H9 (cell line): ENCODE measurements at regions not wholly inside any gene's neighbourhood (a gene's known extent, or its start where the extent isn't known, plus 50 kb on each side); places are given as distances from the start of the nearest gene placed in this dataset.

ENCODE experiments used
- DNase-seq: peaks from one replicate; pipeline ENCODE4 v3.0.0-alpha.2; 2017
- H2AFZ ChIP-seq: one replicate; pipeline ENCODE4 v1.6.1; 2013; ENCODE audit warnings: mild to moderate bottlenecking, low read length, control low read depth, moderate library complexity
- H2AK5ac ChIP-seq: 2 replicates; pipeline ENCODE4 v1.6.1; 2013; ENCODE audit warnings: low read length, control low read depth, mixed read lengths; ENCODE audit not compliant: insufficient read length
- H2BK120ac ChIP-seq: one replicate; pipeline ENCODE4 v1.6.1; 2013; ENCODE audit warnings: low read depth, mild to moderate bottlenecking, low read length, control low read depth, inconsistent platforms; ENCODE audit not compliant: poor library complexity, severe bottlenecking
- H2BK12ac ChIP-seq: 2 replicates; pipeline ENCODE4 v1.6.1; 2013; ENCODE audit warnings: low read length, control low read depth, mixed read lengths, low read depth; ENCODE audit not compliant: insufficient read length
- H2BK15ac ChIP-seq: 2 replicates; pipeline ENCODE4 v1.6.1; 2013; ENCODE audit warnings: low read depth, low read length, control low read depth
- H2BK20ac ChIP-seq: one replicate; pipeline ENCODE4 v1.6.1; 2013; ENCODE audit warnings: low read depth, mild to moderate bottlenecking, low read length, control low read depth, inconsistent platforms; ENCODE audit not compliant: poor library complexity, severe bottlenecking
- H2BK5ac ChIP-seq: 2 replicates; pipeline ENCODE4 v1.6.1; 2013; ENCODE audit warnings: low read length, control low read depth, mixed read lengths; ENCODE audit not compliant: insufficient read length
- H3K14ac ChIP-seq: 2 replicates; pipeline ENCODE4 v1.6.1; 2013; ENCODE audit warnings: low read length, control low read depth; ENCODE audit not compliant: insufficient read depth
- H3K18ac ChIP-seq: 2 replicates; pipeline ENCODE4 v1.6.1; 2013; ENCODE audit warnings: low read depth, mild to moderate bottlenecking, mixed read lengths, low read length, control low read depth; ENCODE audit not compliant: insufficient read length
- H3K23ac ChIP-seq: 2 replicates; pipeline ENCODE4 v1.6.1; 2013; ENCODE audit warnings: low read length, control low read depth, mixed read lengths, low read depth; ENCODE audit not compliant: insufficient read length
- H3K23me2 ChIP-seq: 2 replicates; pipeline ENCODE4 v1.6.1; 2013; ENCODE audit warnings: low read depth, mild to moderate bottlenecking, mixed read lengths, low read length, control low read depth; ENCODE audit not compliant: insufficient read length, poor library complexity, severe bottlenecking
- H3K27ac ChIP-seq: 2 replicates; pipeline ENCODE4 v1.5.1; 2013; ENCODE audit warnings: low read length, control low read depth, mixed read lengths, low read depth; ENCODE audit not compliant: insufficient read length
- H3K27me3 ChIP-seq: 2 replicates; pipeline ENCODE4 v1.6.1; 2013; ENCODE audit warnings: low read length, control low read depth, inconsistent platforms; ENCODE audit not compliant: insufficient read depth
- H3K4ac ChIP-seq: 2 replicates; pipeline ENCODE4 v1.6.1; 2013; ENCODE audit warnings: low read depth, mild to moderate bottlenecking, control low read depth, inconsistent platforms, low read length, moderate library complexity
- H3K4me1 ChIP-seq: 2 replicates; pipeline ENCODE4 v1.6.1; 2013; ENCODE audit warnings: low read length, control low read depth, inconsistent platforms; ENCODE audit not compliant: insufficient read depth
- H3K4me2 ChIP-seq: 2 replicates; pipeline ENCODE4 v1.6.1; 2013; ENCODE audit warnings: low read length, control low read depth, mixed read lengths; ENCODE audit not compliant: insufficient read length, insufficient read depth
- H3K56ac ChIP-seq: 2 replicates; pipeline ENCODE4 v1.6.1; 2013; ENCODE audit warnings: low read depth, mild to moderate bottlenecking, mixed read lengths, low read length, control low read depth; ENCODE audit not compliant: insufficient read length
- H3K79me1 ChIP-seq: 2 replicates; pipeline ENCODE4 v1.6.1; 2013; ENCODE audit warnings: low read depth, mild to moderate bottlenecking, moderate library complexity, low read length, control low read depth, inconsistent platforms; ENCODE audit not compliant: insufficient read depth, poor library complexity, severe bottlenecking
- H3K79me2 ChIP-seq: 2 replicates; pipeline ENCODE4 v1.6.1; 2013; ENCODE audit warnings: low read length, control low read depth, inconsistent platforms; ENCODE audit not compliant: insufficient read depth
- H3K9ac ChIP-seq: 2 replicates; pipeline ENCODE4 v1.6.1; 2013; ENCODE audit warnings: low read length, control low read depth, mixed read lengths; ENCODE audit not compliant: insufficient read length; ENCODE audit errors: extremely low read depth
- H3K9me3 ChIP-seq: one replicate; pipeline ENCODE4 v1.6.1; 2013; ENCODE audit warnings: low read depth, low read length, inconsistent platforms; ENCODE audit not compliant: control insufficient read depth
- H3T11ph ChIP-seq: one replicate; pipeline ENCODE4 v1.6.1; 2013; ENCODE audit warnings: mild to moderate bottlenecking, low read length, control low read depth, inconsistent platforms
- H4K20me1 ChIP-seq: one replicate; pipeline ENCODE4 v1.6.1; 2013; ENCODE audit not compliant: control insufficient read depth, insufficient read length, insufficient read depth
- H4K5ac ChIP-seq: 2 replicates; pipeline ENCODE4 v1.6.1; 2013; ENCODE audit warnings: low read depth, mild to moderate bottlenecking, mixed read lengths, low read length, control low read depth; ENCODE audit not compliant: insufficient read length
- H4K8ac ChIP-seq: replicated peaks from 2 replicates; pipeline ENCODE4 v1.6.1; 2013; ENCODE audit warnings: low read length, control low read depth, mixed read lengths, low read depth; ENCODE audit not compliant: insufficient read length
- H4K91ac ChIP-seq: 2 replicates; pipeline ENCODE4 v1.6.1; 2013; ENCODE audit warnings: low read depth, mild to moderate bottlenecking, moderate library complexity, mixed read lengths, low read length, control low read depth; ENCODE audit not compliant: insufficient read length
- H3K27ac Mint-ChIP-seq, 3 experiments: 2 replicates in 2 of 3; 3 replicates in 1 of 3; pipeline ENCODE4 v1.8.0; 2020 to 2021; ENCODE audit warnings: mixed read lengths in 3 of 3, mild to moderate bottlenecking in 1 of 3, moderate library complexity in 1 of 3
- H3K27me3 Mint-ChIP-seq: 2 replicates; pipeline ENCODE4 v1.8.0; 2021; ENCODE audit warnings: low read depth, mild to moderate bottlenecking, moderate library complexity, mixed read lengths
- H3K36me3 Mint-ChIP-seq, 3 experiments: 2 replicates in 2 of 3; 3 replicates in 1 of 3; pipeline ENCODE4 v1.8.0; 2020 to 2021; ENCODE audit warnings: low read depth in 3 of 3, mixed read lengths in 3 of 3; ENCODE audit not compliant: insufficient read depth in 1 of 3
- H3K4me1 Mint-ChIP-seq, 2 experiments: 2 replicates each; pipeline ENCODE4 v1.8.0; 2020; ENCODE audit warnings: mixed read lengths in 2 of 2
- H3K4me3 Mint-ChIP-seq, 2 experiments: 2 replicates in 1 of 2; 3 replicates in 1 of 2; pipeline ENCODE4 v1.8.0; 2020 to 2021; ENCODE audit warnings: mild to moderate bottlenecking in 2 of 2, mixed read lengths in 2 of 2, moderate library complexity in 1 of 2
- H3K9me3 Mint-ChIP-seq, 2 experiments: 2 replicates in 1 of 2; 3 replicates in 1 of 2; pipeline ENCODE4 v1.8.0; 2020; ENCODE audit warnings: mild to moderate bottlenecking in 2 of 2, mixed read lengths in 2 of 2, moderate library complexity in 1 of 2
- CTCF ChIP-seq: fragments of 200-600 bp; sonication (generic); conservative IDR thresholded peaks from 3 replicates; pipeline ENCODE4 v1.8.0; 2021; ENCODE audit warnings: antibody characterized with exemption, mild to moderate bottlenecking

GRCh38 chr10:9419757-9420156 is 1365.3 kb downstream of the GATA3 start:
- H2BK12ac ChIP-seq, result no peak overlapping the region
- H4K8ac ChIP-seq, result no peak overlapping the region
- H3K4me3 Mint-ChIP-seq, result no peak overlapping the region
- no peak overlapping the region for H2BK15ac ChIP-seq
- peaks cover 9 to 10% of the 10 kb centered on the region in 2 experiments; a peak in 3 of 5 replicates for H3K9me3 Mint-ChIP-seq
- no peak overlapping the region for H3K23ac ChIP-seq
- no peaks in the 10 kb centered on the region for H3K79me2 ChIP-seq
- no peaks in the 10 kb centered on the region for H3K23me2 ChIP-seq
- H3K4ac ChIP-seq, result no peak overlapping the region
- no peak overlapping the region for H2AK5ac ChIP-seq
- no peaks in the 10 kb centered on the region for H3K79me1 ChIP-seq
- no peaks in the 10 kb centered on the region for H3K9me3 ChIP-seq
- no peaks in the 10 kb centered on the region for H3K27me3 ChIP-seq
- H3K18ac ChIP-seq, result no peak overlapping the region
- H4K5ac ChIP-seq, result no peak overlapping the region
- no peak overlapping the region for H3K9ac ChIP-seq
- no peak overlapping the region for H3K14ac ChIP-seq
- no peak overlapping the region for H2BK5ac ChIP-seq
- peaks cover 9 to 14% of the 10 kb centered on the region in 2 experiments for H3K4me1 Mint-ChIP-seq
- no peaks in the 10 kb centered on the region for H3K27me3 Mint-ChIP-seq
- H3K36me3 Mint-ChIP-seq, result peaks cover 3 to 18% (median 10%) of the 10 kb centered on the region in 3 experiments; a peak in 6 of 7 replicates
- H3K56ac ChIP-seq, result no peak overlapping the region
- no peak overlapping the region for H2BK120ac ChIP-seq
- H2AFZ ChIP-seq, result no peak overlapping the region
- H2BK20ac ChIP-seq, result no peak overlapping the region
- H3K27ac Mint-ChIP-seq, result no peak overlapping the region; a peak in 1 of 7 replicates
- H3K27ac ChIP-seq, result no peak overlapping the region
- H3K4me2 ChIP-seq, result no peak overlapping the region
- no peak overlapping the region for H4K91ac ChIP-seq
- no peaks in the 10 kb centered on the region for H3K4me1 ChIP-seq
- no peak for DNase-seq
- H3T11ph ChIP-seq, result no peak overlapping the region
- TF ChIP-seq CTCF, result no peak
- no peaks in the 10 kb centered on the region for H4K20me1 ChIP-seq
